NCI-H1092 (cell line): ENCODE measurements at regions not wholly inside any gene's neighbourhood (a gene's known extent, or its start where the extent isn't known, plus 50 kb on each side); places are given as distances from the start of the nearest gene placed in this dataset.

Experiments
- DNase-seq: peaks from one replicate; lab custom pipeline; 2025; lab: John Stamatoyannopoulos, UW

DNA sequence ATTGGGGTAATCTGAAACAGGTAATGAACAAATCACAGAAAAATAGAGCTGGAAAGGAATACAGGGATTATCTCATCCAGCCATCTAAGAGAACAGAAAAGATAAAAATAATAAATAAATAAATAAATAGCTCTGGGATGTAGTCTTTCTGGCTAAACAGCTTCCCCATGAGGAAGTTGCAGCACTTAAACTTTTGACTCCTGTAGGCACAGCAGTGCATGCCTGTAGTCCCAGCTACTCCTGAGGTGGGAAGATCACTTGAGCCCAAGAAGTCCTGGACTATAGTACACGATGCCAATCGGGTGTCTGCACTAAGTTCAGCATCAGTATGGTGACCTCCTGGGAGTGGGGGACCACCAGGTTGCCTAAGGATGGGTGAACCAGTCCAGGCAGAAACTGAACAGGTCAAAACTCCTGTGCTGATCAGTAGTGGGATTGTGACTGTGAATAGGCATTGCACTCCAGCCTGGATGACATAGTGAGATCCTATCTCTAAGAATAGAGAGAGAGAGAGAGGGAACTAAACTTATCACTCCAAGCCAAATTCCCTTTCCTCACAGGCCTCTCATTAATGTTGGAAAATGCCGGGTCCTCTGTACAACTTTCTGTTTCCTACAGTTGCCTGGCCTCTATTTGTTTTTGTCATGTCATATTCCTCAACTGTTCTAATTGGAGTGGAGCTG is 61.7 kb upstream of the CDK13 start:
- no peak for DNase-seq

DNA sequence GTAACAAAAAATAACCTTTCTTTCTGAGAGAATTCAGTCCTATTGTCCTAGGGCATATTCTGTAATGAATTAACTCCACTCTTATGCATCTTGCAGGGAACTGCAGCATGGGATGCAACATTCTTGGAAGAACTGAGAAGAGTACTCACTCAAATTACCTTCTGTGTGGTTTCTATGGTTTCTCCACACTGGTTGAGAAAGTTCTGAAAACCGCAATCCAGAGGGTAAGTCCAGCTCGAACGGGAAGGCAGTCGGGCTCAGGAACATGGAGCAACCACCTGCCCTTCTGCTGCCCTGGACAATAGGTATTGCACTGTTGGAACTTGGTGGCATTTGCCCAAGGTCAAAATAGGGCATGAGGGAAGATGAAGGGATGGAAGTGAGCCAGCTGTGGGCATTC is 59.6 kb upstream of the CDK13 start:
- no peak for DNase-seq

DNA sequence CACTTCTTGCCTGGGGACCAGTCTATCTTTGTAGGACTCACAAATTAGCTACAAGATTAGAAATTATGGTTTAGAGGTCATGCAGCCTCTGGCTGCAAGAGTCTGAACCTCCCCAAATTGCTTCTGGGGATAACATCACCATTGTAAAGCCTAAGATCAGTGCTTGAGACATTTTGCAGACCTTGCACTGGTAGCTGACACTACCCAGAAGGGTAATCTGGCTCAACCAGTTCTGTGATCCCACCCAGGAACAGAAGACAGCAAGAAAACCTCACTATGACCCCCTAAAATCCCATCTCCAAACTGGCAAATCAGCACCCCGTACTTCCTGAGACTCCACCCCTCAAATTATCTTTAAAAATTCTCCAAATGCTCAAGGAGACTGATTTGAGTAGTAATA is 58.2 kb upstream of the CDK13 start:
- DNase-seq: no peak

DNA sequence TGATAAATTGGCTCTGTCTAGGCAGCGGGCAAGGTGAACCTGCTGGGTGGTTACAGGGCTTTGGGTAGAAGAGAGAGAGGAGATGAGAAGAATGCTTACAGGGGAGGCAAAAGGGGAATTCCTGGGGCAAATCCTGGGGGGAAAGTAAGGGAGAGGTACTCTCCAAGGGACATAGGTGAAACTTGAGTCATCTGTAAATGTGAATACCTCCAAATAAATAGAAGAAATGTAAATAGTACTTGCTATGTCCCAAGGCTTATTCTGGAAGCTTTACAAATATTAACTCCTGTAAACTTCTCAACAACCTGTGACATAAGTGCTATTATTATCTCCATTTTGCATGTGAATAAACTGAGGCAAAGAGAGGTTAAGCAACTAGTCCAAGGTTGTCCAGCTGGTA is 57.7 kb upstream of the CDK13 start:
- no peak for DNase-seq

DNA sequence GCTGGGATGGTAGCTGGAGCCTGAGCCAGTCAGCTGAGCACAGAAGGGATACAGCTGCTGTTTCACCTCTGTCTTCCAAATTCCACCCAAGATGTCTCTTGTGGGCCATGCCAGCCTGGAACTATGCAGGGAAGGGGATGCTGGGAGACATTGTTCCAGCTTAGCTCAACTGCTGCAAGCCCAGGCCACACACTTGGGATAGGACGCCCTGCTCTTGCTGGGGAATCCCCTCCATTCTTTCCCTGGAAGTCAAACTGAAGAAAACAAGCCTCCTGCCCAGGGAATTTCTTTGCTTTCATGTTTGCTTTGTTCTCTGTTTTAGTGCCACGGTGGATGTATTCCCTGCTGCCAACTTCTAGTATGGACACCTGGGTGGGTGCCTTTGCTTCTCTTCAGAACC is 55.2 kb upstream of the CDK13 start:
- DNase-seq: no peak

DNA sequence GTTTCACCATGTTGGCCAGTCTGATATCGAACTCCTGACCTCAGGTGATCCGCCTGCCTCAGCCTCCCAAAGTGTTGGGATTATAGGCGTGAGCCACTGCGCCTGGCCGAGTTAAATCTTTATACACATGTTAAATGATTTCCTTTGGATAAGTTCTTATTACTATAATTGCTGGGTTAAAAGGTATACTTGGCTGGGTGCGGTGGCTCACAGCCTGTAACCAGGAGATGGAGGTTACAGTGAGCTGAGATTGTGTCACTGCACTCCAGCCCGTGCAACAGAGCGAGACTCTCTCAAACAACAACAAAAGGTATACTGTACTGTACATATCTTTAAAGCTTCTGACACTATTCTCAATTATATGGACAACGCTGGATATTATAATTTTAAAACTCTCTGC is 53.2 kb upstream of the CDK13 start:
- no peak for DNase-seq

DNA sequence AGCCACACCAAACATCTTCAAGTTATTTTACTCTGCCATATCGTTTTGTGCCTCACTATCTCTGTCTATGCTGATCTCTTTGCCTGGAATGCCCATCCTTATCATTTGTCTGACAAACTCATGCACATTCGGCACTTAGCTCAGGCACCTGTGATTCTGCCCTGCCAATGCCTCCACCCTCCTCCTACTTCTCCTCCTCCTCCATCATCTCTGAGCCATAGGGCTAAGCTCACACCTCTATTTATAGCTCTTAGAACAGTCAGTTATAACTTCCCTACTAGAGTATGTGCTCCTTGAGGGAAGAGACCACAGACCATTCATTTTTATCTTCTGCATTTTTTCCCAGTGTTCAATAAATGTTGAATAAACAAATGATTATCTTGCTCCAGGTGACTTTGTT is 51.2 kb upstream of the CDK13 start:
- no peak for DNase-seq
